ENCODE measurements at regions not wholly inside any gene's neighbourhood (a gene's known extent, or its start where the extent isn't known, plus 50 kb on each side); places are given as distances from the start of the nearest gene placed in this dataset.
A peak's percentile ranks its signal among the peaks of the same experiment; 100 is the strongest.

GRCh38 chr2:167626961-167627360 lies 620.4 kb downstream of the STK39 start:
- FAIRE-seq (no peak), DNase-seq (ENCODE audit: insufficient read length, low spot score) (no peak)
- TF ChIP-seq POLR2A (IDR thresholded peaks at IDR 0.05; ENCODE audit: low read depth, low read length), result no peak

GRCh38 chr2:167626301-167626700 lies 621.1 kb downstream of the STK39 start:
- FAIRE-seq (no peak), DNase-seq (ENCODE audit: insufficient read length, low spot score) (no peak)
- no peak for TF ChIP-seq POLR2A (IDR thresholded peaks at IDR 0.05; ENCODE audit: low read depth, low read length)

DNA sequence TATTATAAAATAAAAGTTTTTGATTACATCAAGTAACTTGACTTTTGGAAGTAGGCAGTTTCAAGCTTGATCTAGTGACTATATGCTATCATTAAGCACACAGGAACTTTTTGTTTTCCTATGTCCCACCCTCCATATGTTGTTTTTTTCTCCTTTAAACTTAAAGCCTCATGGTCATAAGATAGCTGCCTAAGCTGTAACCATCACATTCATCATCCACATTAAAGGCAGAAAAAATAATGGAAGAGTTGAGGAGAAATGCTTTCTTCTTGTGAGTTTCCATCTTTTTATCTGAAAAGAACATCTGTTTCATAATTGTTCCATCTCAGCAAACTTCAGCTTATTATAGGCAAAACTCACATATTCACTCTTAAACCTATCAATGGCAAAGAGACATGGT lies 630.4 kb downstream of the STK39 start:
- no peak for TF ChIP-seq POLR2A (IDR thresholded peaks at IDR 0.05; ENCODE audit: low read depth, low read length)
- no peak for DNase-seq (ENCODE audit: insufficient read length, low spot score)
- no peak for FAIRE-seq

GRCh38 chr2:167613471-167613870 lies 633.9 kb downstream of the STK39 start:
- DNase-seq (ENCODE audit: insufficient read length, low spot score) (no peak), FAIRE-seq (no peak)
- TF ChIP-seq POLR2A (IDR thresholded peaks at IDR 0.05; ENCODE audit: low read depth, low read length), result no peak

GRCh38 chr2:167608487-167608886 lies 638.9 kb downstream of the STK39 start:
- no peak for TF ChIP-seq POLR2A (IDR thresholded peaks at IDR 0.05; ENCODE audit: low read depth, low read length)
- FAIRE-seq (no peak), DNase-seq (ENCODE audit: insufficient read length, low spot score) (no peak)

DNA sequence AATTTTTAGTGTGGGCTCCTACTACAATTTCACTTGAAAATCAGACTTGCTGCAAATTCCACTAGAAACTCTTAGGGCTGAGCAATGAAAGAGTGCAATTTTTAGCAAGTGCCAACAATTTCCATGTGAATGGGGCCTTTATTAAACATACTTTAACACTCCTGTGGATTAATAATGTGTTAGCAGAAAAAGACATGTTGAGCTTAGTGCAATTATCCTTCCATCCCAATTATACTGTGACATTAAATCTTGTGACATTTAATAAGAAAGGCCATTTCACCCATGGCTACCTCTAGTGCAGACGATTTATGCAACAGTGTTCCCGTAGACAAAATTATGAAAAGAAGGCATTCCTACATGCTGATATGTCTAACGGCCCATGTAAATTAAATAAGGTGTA lies 639.7 kb downstream of the STK39 start:
- FAIRE-seq (no peak), DNase-seq (ENCODE audit: insufficient read length, low spot score) (no peak)
- TF ChIP-seq POLR2A (IDR thresholded peaks at IDR 0.05; ENCODE audit: low read depth, low read length), result no peak

DNA sequence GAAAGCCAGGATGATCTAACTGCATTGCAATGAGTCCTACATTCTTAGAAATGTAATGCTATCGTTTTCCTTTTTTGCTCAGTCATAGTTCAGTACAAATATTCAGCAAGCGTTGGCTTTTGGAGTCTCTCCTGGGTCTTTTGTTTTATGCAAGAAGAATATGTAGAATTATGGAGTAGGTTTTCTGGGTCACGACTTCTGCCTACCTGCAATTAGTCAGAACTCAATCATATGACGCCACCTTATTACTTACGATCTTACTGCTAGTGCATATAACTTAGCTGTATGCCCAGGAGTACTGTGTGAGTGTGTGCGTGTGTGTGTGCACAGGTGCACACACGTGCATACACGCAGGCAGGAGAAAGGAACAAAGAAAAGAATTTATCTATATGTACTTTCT lies 640.2 kb downstream of the STK39 start:
- no peak for FAIRE-seq
- no peak for DNase-seq (ENCODE audit: insufficient read length, low spot score)

GRCh38 chr2:167602122-167602521 lies 645.3 kb downstream of the STK39 start:
- FAIRE-seq (no peak), DNase-seq (ENCODE audit: insufficient read length, low spot score) (no peak)

More for the DNA sequence above, 640.2 kb downstream of the STK39 start:
- no peak for TF ChIP-seq POLR2A (IDR thresholded peaks at IDR 0.05; ENCODE audit: low read depth, low read length)

GRCh38 chr2:167599219-167599618 lies 648.2 kb downstream of the STK39 start:
- DNase-seq (ENCODE audit: insufficient read length, low spot score) (no peak), FAIRE-seq (no peak)
- TF ChIP-seq POLR2A (IDR thresholded peaks at IDR 0.05; ENCODE audit: low read depth, low read length), result no peak

More at GRCh38 chr2:167602122-167602521, 645.3 kb downstream of the STK39 start:
- TF ChIP-seq POLR2A (IDR thresholded peaks at IDR 0.05; ENCODE audit: low read depth, low read length), result no peak

- FAIRE-seq, result no peak
- TF ChIP-seq POLR2A (IDR thresholded peaks at IDR 0.05; ENCODE audit: low read depth, low read length), result no peak
Measured at GRCh38 chr2:167595839-167596471, 651.4 kb downstream of the STK39 start.

GRCh38 chr2:167595021-167595420 lies 652.4 kb downstream of the STK39 start:
- no peak for TF ChIP-seq POLR2A (IDR thresholded peaks at IDR 0.05; ENCODE audit: low read depth, low read length)
- DNase-seq (ENCODE audit: insufficient read length, low spot score) (no peak), FAIRE-seq (no peak)

More at GRCh38 chr2:167595839-167596471, 651.4 kb downstream of the STK39 start:
- no peak for DNase-seq (ENCODE audit: insufficient read length, low spot score)

- DNase-seq (ENCODE audit: insufficient read length, low spot score) (no peak), FAIRE-seq (no peak)
- TF ChIP-seq POLR2A (IDR thresholded peaks at IDR 0.05; ENCODE audit: low read depth, low read length), result no peak
Measured at GRCh38 chr2:167592441-167592840, 655.0 kb downstream of the STK39 start.

DNA sequence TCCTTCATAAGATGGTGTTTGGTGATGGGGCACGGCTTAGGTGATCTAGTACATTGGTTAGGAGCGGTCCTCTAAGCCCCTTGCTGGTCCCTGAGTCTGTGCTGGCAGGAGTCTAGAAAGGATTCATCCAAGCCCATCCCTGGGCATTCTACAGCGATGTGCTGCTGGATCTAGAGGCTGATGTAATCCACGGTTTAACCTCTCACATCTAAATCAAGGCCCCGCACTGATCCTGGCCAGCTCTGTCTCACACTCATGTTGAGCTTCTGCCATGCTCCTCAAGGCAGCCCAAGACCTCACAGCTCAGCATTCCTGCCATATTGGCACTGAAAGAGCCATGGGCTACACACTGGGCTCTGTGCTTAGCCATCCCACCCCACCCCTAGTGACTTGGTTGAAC lies 664.8 kb downstream of the STK39 start:
- DNase-seq (ENCODE audit: insufficient read length, low spot score), result no peak
- FAIRE-seq, result no peak
- no peak for TF ChIP-seq POLR2A (IDR thresholded peaks at IDR 0.05; ENCODE audit: low read depth, low read length)

- DNase-seq (ENCODE audit: insufficient read length, low spot score), result no peak
- peak; percentile 64 for FAIRE-seq
- no peak for TF ChIP-seq POLR2A (IDR thresholded peaks at IDR 0.05; ENCODE audit: low read depth, low read length)
Measured at GRCh38 chr2:167581961-167582574, 665.3 kb downstream of the STK39 start.

DNA sequence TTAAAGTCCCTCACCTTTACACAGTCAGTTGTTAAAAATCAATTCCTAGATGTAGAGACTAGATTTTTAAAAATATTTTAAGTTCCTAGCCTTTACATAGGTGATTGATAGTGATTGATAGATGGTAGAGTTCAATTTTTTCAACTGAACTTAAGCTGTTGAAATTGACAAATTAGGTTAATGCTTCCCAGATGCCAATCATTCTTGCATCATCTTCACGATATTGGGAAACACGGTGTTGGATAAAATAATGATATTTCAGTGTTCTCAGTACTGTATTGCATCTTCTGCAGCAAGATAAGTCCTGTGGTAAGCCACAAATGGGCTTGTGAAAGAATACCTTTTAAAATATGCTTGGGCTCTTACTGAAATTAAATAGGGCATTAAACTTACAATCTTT lies 667.6 kb downstream of the STK39 start:
- DNase-seq (ENCODE audit: insufficient read length, low spot score) (no peak), FAIRE-seq (no peak)
- TF ChIP-seq POLR2A (IDR thresholded peaks at IDR 0.05; ENCODE audit: low read depth, low read length), result no peak

All from H54 (cell line).